Posterior cingulate gyrus (tissue), 11 donors: ENCODE measurements at regions not wholly inside any gene's neighbourhood (a gene's known extent, or its start where the extent isn't known, plus 50 kb on each side); places are given as distances from the start of the nearest gene placed in this dataset.
"Not testable (repeated sequence)": the region's sequence is repeated elsewhere in the genome, so short reads cannot be mapped to it uniquely, and the experiment has no call there.

Source experiments
- DNase-seq, 10 donors: peaks; one replicate each; pipeline versions ENCODE4 v3.0.0 to v3.0.0-alpha.2; 2020 to 2021; ENCODE audit warnings: mixed read lengths in 3 of 10
- intact Hi-C: fragments of 100-400 bp; cut with DNase I; formaldehyde crosslinking; loops from one replicate; pipeline ENCODE4 v1.15.1; 2023

GRCh38 chr10:36464291-36464690 is 661.1 kb upstream of the ANKRD30A start:
- DNase-seq, result no peak
- intact Hi-C loops, result no loop called here

DNA sequence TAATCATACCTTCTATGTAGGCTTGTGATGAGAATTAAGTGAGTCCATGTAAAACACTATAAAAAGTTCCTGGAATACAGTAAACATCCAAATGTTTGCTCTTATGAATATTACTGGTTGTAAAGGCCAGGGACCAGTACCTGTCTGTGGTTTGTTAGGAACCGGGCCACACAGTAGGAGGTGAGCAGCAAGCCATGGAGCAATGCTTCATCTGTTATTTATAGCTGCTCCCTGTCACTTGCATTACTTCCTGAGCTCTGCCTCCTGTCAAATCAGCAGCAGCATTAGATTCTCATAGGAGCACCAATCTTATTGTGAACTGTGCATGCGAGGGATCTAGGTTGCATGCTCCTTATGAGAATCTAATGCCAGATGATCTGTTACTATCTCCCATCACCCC is 662.0 kb upstream of the ANKRD30A start:
- intact Hi-C loops, result no loop called here
- DNase-seq, result no peak

DNA sequence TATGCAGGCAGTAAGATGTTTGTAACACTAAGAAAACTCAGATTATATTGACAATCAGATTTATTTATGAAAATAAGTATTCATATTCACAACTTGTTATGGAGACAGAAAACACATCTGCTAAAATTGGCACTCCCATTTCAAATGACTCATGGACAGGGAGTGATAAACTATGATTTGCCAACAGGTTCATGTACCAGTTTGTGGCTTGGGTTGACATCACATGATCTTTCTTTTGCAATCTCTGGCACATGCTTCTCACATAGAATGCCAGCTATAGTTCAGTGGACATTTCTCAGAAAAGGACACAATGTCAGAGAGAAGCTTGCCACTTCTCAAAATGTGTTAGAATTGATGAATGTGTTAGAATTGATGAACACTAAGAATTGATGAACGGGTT is 663.2 kb upstream of the ANKRD30A start:
- intact Hi-C loops, result no loop called here
- DNase-seq, result no peak

- intact Hi-C loops, DNase-seq: not testable (repeated sequence)
Measured at GRCh38 chr10:36458437-36458836, 667.0 kb upstream of the ANKRD30A start.

DNA sequence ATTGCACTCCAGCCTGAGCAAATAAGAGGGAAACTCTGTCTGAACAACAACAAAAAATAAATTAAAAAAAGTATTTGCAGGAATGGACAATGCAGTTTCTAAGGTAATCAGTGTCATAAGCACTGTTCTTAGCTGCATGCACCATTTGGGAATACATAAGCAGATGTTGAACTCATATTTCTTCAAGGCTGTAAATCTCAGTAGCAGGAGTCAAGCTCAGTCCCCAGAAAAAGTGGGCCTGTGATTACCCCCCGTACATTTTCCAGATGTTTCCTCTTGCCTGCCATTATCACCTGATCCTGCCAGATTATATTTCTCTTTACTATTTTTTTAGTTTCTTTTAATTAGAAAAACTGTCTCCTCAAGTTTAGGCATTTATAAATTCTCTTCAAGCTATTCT is 667.6 kb upstream of the ANKRD30A start:
- no peak for DNase-seq
- intact Hi-C loops, result no loop called here

DNA sequence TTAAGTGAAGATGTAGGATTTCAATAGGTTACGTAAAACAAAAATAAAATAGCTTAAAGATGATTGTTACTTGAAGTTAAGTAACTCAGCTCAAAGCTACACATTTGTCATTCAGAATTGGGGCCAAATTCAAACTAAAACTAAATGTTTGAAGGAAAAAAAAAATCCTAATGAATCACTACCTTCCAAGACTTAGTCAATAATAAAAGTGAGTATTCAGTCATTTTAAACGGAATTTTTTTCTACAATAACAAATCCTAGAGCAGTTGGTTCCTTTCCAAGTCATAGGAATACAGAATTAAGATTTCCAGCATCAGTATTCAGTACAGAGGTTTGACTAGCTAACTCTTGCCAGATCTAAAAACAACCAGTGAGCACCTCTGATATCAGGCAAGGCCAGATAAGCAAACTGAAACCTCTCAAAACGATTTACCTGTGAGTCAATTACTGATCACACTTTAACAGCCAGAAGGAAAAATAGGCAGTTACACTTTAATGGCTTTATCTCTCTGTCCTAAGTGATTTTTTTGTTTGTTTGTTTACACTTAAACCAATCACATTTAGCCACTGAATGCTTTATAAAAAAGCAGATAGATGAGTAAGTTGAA is 669.8 kb upstream of the ANKRD30A start:
- intact Hi-C loops, result no loop called here
- no peak for DNase-seq

- intact Hi-C loops, result no loop called here
- DNase-seq, result no peak
Measured at GRCh38 chr10:36452851-36453250, 672.5 kb upstream of the ANKRD30A start.

GRCh38 chr10:36451391-36451970 is 673.9 kb upstream of the ANKRD30A start:
- intact Hi-C loops, result no loop called here
- DNase-seq, result no peak

DNA sequence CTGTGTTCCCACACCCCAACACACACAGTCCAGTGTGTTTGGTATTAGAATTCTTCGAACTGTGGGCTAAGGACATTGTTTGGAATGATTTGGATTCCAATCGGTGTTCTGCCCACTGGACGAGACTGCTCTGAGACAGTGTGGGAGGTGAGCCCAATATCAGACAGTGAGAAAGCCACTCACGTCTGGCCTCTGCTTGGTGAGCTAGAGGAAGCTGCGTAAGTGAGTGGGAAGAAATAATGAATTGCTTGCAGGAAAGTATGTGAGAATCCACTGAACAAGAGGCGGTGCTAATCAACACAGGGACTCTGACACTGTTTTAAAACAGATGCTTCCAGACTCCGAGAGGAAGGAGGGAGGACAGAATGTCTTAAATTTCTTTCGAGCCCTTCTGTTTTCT is 675.0 kb upstream of the ANKRD30A start:
- intact Hi-C loops, result no loop called here
- no peak for DNase-seq

DNA sequence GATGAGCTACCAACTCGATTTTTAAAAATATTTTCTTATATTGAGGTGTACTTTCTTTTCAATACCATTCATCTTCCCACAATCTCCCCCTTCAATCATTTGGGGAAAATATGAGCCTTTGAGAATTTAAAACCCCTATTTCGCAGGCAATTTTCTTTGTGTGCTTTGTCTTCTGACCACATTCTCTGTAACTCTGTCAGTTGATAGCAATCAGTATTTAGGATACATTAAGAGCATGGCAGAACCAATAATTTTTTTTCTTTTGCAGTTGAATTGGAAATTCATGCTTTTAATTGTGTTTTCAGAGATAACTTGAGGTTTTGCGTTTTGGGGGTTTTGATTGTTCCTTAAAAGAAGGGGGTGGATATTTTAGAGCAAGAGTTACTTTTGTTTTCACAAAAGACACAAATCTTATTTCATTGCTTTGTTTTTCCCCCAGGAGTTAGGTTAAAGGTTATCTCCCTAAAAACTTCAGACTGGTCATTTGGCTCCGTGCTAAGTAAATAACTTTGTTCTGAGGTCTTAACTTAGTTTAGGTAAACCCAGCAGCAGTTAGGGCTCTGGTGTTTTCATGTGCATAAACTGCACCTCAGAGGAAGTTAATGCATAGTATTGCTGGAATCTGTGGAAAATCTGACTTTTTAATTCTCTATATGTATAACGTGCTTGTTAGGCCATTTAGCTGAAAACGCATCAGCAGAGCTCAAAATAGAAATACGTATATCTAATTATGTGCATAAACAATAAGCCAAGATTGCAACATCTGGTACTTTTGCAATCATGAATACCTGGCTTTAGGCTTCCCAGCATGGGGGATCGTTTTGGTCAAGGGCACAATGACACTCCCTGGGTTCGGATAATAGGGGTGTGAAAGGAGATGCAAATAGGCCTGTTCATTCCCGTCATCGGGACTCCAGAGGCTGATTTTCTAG is 676.4 kb upstream of the ANKRD30A start:
- intact Hi-C loops, result no loop called here
- no peak for DNase-seq

DNA sequence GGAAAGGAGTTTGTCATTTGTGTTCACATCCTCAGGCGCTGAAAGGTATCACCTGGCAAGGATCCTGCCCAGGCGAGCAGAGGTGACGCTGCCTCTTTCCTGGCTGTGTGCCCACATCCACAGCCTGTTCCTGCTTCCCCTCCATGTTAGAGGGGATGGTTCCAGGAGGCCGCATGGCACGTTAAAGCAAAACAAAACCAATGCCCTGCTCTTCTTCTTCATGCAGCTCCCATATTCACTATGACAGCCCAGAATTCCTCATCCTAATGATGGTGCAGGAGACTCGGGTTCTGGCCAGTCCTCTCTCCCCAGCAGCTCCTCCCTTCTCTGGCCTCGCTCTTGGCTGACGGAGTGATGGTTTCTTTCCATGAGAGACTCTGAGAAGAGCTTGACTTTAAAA is 678.5 kb upstream of the ANKRD30A start:
- DNase-seq, result no peak
- intact Hi-C loops, result no loop called here

DNA sequence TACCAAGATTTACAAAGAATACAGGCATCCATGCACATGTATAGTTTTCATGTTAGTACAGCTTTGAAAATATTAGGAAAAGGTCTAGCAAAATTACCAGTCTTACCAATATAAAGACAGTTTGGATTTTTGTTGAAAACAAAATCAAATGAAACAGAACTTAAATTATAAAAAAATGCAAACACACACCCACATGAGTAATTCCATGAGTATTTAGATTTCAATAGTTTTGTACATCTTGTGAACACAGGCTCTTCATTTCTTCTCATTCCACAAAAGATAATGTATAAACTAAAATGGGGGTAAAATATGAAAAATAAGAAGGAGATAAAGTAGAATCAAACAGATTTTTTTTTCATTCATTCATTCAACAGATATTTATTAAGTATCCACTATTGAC is 682.2 kb upstream of the ANKRD30A start:
- no peak for DNase-seq

DNA sequence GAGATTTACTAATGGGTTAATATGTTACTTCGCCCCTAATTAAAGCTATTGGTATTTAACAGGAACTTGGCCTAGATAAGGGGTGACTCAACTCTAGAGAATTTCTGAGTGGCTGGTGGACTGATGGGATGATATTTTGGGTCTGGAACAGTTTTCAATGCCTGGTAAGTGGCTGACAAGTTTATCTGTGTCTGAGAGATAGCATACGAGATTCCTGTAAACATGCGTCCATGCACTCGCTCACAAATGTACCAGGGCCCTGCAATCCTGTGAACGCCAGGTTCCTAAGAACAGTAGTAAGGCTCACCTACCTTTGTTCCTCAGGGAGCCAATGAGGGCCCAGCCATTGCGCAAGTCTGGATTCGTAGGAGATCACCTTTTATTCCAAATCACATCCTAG is 683.8 kb upstream of the ANKRD30A start:
- DNase-seq, result no peak
- intact Hi-C loops, result no loop called here

More for the DNA sequence above, 682.2 kb upstream of the ANKRD30A start:
- intact Hi-C loops, result no loop called here

GRCh38 chr10:36440539-36440938 is 684.9 kb upstream of the ANKRD30A start:
- no peak for DNase-seq
- intact Hi-C loops, result no loop called here

DNA sequence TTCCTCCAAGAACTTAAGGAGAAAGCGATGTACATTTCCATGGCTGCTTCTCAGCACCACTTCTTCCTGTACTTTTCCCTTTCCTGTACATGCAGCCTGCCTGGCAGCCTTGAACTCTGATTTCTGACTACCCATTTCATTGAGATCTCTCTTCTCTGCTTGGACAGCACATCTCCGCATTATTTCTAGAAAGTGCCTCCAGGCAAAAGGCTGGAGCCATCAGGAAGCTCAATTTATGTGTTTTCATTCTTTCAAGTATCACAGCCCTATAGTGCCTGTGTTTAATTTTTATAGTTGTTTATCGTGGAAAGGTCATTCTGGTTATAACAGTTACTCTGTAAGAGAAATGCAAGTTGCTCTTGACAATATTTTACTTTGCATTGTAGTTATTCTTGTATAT is 688.0 kb upstream of the ANKRD30A start:
- intact Hi-C loops, result no loop called here
- DNase-seq, result no peak

DNA sequence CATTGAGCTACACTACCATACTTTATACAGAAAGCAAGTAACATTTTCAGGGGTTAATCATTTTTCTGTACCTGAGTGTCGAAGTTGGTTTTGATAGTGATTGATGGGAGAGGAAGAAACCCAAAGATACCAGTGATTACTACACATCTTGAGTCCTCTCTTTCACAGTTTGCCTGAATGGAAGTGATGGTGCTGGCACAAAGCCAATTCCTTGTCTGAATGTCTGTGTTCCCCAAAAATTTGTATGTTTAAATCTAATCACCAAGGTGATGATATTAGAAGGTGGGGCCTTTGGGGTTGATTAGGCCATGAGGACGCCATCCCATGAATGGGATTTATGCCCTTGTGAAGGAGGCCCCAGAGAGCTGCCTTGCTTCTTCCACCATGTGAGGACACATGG is 696.9 kb upstream of the ANKRD30A start:
- DNase-seq, result no peak
- intact Hi-C loops, result no loop called here

- no peak for DNase-seq
Measured at GRCh38 chr10:36425131-36425797, 700.1 kb upstream of the ANKRD30A start.

DNA sequence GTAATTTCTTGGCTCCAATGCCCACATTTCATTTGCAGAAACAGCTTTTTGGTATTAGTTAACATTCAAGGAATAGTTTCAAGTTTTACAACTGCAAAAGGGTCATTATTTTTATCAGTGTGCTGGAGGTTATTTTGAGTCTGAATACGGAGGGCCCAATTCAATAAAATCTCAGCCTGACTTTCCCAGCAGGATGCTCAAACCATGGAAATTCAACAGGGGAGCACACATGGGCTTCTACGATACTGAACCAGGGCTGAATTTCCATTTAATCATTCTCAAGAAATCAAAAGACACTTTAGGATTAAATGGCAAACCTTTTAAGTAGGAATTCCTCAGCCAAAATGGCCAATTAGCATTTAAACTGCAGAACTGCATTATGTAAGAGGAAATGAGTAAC is 700.9 kb upstream of the ANKRD30A start:
- intact Hi-C loops, result no loop called here

More at GRCh38 chr10:36425131-36425797, 700.1 kb upstream of the ANKRD30A start:
- intact Hi-C loops, result no loop called here

GRCh38 chr10:36423821-36424248 is 701.6 kb upstream of the ANKRD30A start:
- no peak for DNase-seq
- intact Hi-C loops, result no loop called here

More for the DNA sequence above, 700.9 kb upstream of the ANKRD30A start:
- DNase-seq, result no peak

DNA sequence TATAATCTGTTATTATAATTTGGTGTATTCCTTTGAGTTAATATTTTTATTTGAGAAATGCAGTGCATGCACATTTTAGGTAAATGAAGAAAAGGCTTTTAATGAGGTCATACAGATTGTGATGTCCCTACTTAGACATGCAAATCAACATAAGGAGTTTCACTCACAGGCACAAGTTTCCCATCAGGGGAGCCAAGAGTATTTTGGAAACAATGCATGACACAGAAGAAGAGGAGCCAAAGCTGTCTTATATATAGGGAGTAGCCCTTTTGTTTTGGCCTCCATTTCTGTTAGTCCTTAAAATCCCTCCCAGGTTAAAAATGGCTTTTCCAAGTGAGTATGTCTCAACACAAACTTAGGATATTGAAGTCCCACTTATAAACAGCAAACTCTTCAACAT is 703.4 kb upstream of the ANKRD30A start:
- DNase-seq, result no peak
- intact Hi-C loops, result no loop called here

DNA sequence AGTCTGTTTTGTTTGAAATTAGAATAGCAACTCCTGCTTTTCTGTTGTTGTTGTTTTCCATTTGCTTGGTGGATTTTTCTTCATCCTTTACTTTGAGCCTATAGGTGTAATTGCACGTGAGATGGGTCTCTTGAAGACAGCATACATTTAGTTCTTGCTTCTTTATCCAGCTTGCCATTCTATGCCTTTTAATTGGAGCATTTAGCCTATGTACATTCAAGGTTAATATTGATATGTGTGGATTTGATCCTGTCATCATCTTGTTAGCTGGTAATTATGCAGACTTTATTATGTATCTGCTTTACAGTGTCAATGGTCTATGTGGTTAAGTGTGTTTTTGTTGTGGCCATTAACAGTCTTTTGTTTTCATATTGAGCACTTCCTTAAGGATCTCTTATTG is 708.9 kb upstream of the ANKRD30A start:
- DNase-seq, result no peak
- intact Hi-C loops, result no loop called here
